PC-9 (cell line): ENCODE measurements at regions not wholly inside any gene's neighbourhood (a gene's known extent, or its start where the extent isn't known, plus 50 kb on each side); places are given as distances from the start of the nearest gene placed in this dataset.

Experiments used
- BruUV-seq: library from RNA; stranded (reverse); fragments of 400-500 nt; replicated peaks from 2 replicates; lab custom pipeline; 2021; lab: Mats Ljungman, UMichigan
- CTCF ChIA-PET: fragments of 300-600 bp; sonication (Branson Sonifier 250); formaldehyde crosslinking; loops from one replicate; lab custom pipeline; 2022; ENCODE audit warnings: antibody characterized with exemption; lab: Charles Lee
- POLR2A ChIA-PET: fragments of 300-600 bp; sonication (Branson Sonifier 250); formaldehyde crosslinking; loops from one replicate; lab custom pipeline; 2022; ENCODE audit warnings: antibody characterized with exemption; ENCODE audit not compliant: unreplicated experiment; lab: Charles Lee
- DNase-seq, 2 experiments: peaks; one replicate each; pipeline versions ENCODE4 v3.0.0 to v3.0.0-alpha.2; 2015 to 2022; ENCODE audit warnings: mixed read lengths in 1 of 2
- H2AFZ ChIP-seq: fragments of 200-600 bp; sonication (generic); 2 replicates; pipeline ENCODE4 v1.8.1; 2017; ENCODE audit warnings: antibody characterized with exemption
- H3F3A ChIP-seq: fragments of 200-600 bp; sonication (generic); 2 replicates; pipeline ENCODE4 v1.8.1; 2017; ENCODE audit warnings: antibody characterized with exemption, mild to moderate bottlenecking, low read depth; ENCODE audit not compliant: insufficient read depth
- H3K27ac ChIP-seq: fragments of 200-600 bp; sonication (generic); 2 replicates; pipeline ENCODE4 v1.6.1; 2016; ENCODE audit warnings: mixed run types
- H3K27me3 ChIP-seq: fragments of 200-600 bp; sonication (generic); 2 replicates; pipeline ENCODE4 v1.6.1; 2016; ENCODE audit warnings: low read depth, mixed run types; ENCODE audit not compliant: insufficient read depth
- H3K36me3 ChIP-seq: fragments of 200-600 bp; sonication (generic); 2 replicates; pipeline ENCODE4 v1.6.1; 2016; ENCODE audit warnings: low read depth, mixed run types
- H3K4me1 ChIP-seq: fragments of 200-600 bp; sonication (generic); replicated peaks from 2 replicates; pipeline ENCODE4 v1.6.1; 2016; ENCODE audit warnings: mixed run types; ENCODE audit not compliant: insufficient read depth
- H3K4me2 ChIP-seq: fragments of 200-600 bp; sonication (generic); 2 replicates; pipeline ENCODE4 v1.6.1; 2017; ENCODE audit warnings: mixed run types
- H3K4me3 ChIP-seq: fragments of 200-600 bp; sonication (generic); 2 replicates; pipeline ENCODE4 v1.6.1; 2016; ENCODE audit warnings: mixed run types
- H3K79me2 ChIP-seq: fragments of 200-600 bp; sonication (generic); 2 replicates; pipeline ENCODE4 v1.6.1; 2017; ENCODE audit warnings: low read depth, mixed run types
- H3K9me2 ChIP-seq: fragments of 200-600 bp; sonication (generic); 2 replicates; pipeline ENCODE4 v1.8.1; 2017; ENCODE audit warnings: mild to moderate bottlenecking; ENCODE audit not compliant: insufficient read depth
- H3K9me3 ChIP-seq: fragments of 200-600 bp; sonication (generic); 2 replicates; pipeline ENCODE4 v1.8.1; 2016; ENCODE audit warnings: low read depth; ENCODE audit not compliant: insufficient read depth
- H4K20me1 ChIP-seq: fragments of 200-600 bp; sonication (generic); 2 replicates; pipeline ENCODE4 v1.8.1; 2017; ENCODE audit not compliant: insufficient read depth
- EZH2 ChIP-seq: fragments of 200-600 bp; sonication (generic); IDR thresholded peaks from 2 replicates; pipeline ENCODE4 v1.8.0; 2017; ENCODE audit warnings: antibody characterized with exemption, low read depth
- intact Hi-C: fragments of 100-400 bp; cut with micrococcal nuclease; formaldehyde crosslinking; loops from one replicate; pipeline ENCODE4 v1.10.0; 2022; ENCODE audit not compliant: unreplicated experiment
- TF ChIP-seq, protein P1 (sequence below): fragments of 200-600 bp; sonication (generic); conservative IDR thresholded peaks from 2 replicates; pipeline ENCODE4 v1.6.1; 2017; ENCODE audit warnings: mixed run types, antibody characterized with exemption, mild to moderate bottlenecking, moderate library complexity

DNA sequence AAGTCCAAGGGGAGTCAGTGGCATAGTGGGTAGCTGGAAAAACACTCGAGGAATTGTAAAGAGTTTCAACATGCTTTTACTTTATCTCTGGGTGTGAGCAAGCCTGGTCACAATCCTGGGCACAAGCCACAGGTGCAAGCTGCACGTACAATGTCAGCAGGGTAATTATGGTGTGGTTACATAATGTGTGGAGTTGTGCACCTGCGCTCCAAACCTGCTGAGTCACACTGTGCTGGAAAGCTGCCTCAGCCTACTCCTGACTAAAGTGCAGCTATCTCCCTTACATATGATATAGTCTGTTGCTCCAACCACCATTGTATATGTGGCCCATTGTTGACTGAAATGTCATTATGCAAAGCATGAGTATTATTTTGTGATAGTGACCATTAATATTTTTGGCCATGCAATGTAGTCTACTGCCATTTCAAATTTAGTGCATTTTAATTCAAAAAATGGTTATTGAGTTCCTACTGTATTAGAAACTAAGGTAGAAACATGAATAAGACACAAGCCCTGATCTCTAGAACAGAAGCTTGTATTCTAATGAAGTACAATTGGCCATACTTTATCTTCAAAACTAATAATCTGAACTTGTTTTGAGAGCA is 160.9 kb upstream of the SLC30A5 start:
- H3K36me3 ChIP-seq = no peaks in the 10 kb centered on the region
- no peaks in the 10 kb centered on the region for H3K4me1 ChIP-seq
- no peaks in the 10 kb centered on the region for H3K27me3 ChIP-seq
- CTCF ChIA-PET = no interaction called here
- DNase-seq = no peak
- POLR2A ChIA-PET = no interaction called here
- intact Hi-C loops = no loop called here
- no peak for TF ChIP-seq EZH2
- TF ChIP-seq, protein P1, sequence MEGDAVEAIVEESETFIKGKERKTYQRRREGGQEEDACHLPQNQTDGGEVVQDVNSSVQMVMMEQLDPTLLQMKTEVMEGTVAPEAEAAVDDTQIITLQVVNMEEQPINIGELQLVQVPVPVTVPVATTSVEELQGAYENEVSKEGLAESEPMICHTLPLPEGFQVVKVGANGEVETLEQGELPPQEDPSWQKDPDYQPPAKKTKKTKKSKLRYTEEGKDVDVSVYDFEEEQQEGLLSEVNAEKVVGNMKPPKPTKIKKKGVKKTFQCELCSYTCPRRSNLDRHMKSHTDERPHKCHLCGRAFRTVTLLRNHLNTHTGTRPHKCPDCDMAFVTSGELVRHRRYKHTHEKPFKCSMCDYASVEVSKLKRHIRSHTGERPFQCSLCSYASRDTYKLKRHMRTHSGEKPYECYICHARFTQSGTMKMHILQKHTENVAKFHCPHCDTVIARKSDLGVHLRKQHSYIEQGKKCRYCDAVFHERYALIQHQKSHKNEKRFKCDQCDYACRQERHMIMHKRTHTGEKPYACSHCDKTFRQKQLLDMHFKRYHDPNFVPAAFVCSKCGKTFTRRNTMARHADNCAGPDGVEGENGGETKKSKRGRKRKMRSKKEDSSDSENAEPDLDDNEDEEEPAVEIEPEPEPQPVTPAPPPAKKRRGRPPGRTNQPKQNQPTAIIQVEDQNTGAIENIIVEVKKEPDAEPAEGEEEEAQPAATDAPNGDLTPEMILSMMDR = no peak
- no peaks in the 10 kb centered on the region for H4K20me1 ChIP-seq
- H2AFZ ChIP-seq = no peak overlapping the region
- H3K4me2 ChIP-seq = no peak overlapping the region
- H3K4me3 ChIP-seq = no peak overlapping the region
- no TSS peak for BruUV-seq
- no peak overlapping the region for H3K27ac ChIP-seq
- H3F3A ChIP-seq = no peaks in the 10 kb centered on the region
- 0 out of 2 replicates have a peak, but pooled peaks cover 5% of the 10 kb centered on the region for H3K9me3 ChIP-seq
- H3K9me2 ChIP-seq = no peaks in the 10 kb centered on the region
- no peaks in the 10 kb centered on the region for H3K79me2 ChIP-seq

DNA sequence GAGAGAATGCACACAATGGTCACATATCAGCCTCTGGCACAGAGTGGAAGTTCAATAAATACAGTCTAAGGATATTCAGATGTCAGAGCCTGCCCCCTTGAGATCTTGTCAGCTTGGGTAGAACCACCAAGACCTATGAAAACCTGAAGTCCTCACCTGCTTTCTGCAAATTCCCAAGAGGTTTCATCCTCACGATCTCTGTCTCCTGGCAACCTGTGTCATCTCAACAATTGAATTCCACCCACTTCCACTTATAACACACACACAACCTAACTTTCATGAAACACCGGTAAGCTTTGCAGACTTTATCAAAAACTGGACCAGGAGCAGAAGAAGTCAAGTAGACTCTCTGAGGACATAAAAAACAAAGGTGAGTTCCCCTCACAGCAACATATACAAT is 151.6 kb upstream of the SLC30A5 start:
- ChIA-PET CTCF (no interaction called here), POLR2A (no interaction called here)
- Histone ChIP-seq H3F3A (no peaks in the 10 kb centered on the region), H3K4me2 (no peak overlapping the region), H3K27ac (no peak overlapping the region), H3K9me3 (no peaks in the 10 kb centered on the region), H3K27me3 (0 out of 2 replicates have a peak, but pooled peaks cover under 1% of the 10 kb centered on the region), H3K4me3 (no peak overlapping the region), H4K20me1 (no peaks in the 10 kb centered on the region), H3K36me3 (no peaks in the 10 kb centered on the region), H3K79me2 (no peaks in the 10 kb centered on the region), H3K4me1 (no peaks in the 10 kb centered on the region), H2AFZ (no peak overlapping the region), H3K9me2 (no peaks in the 10 kb centered on the region)
- no TSS peak for BruUV-seq
- no peak for DNase-seq
- TF ChIP-seq, protein P1 = no peak
- intact Hi-C loops = no loop called here

DNA sequence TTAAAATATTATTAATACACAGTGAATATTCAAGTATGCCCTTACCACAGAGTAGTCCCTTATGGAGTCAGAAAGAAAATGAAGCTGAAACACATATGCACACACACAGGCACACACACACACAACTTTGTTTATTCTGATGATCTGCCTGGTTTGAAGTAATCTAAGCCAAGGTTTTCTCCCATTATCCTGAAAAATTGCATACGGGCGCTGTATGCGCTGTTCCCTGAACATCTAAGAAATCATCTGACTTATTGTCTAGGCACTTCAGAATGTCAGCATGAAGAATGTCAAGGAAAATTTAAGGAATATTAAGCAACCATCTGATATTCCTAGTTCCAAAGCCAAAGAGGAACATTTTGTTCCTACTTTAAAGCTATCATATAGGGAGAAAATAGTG is 147.1 kb upstream of the SLC30A5 start:
- TF ChIP-seq, protein P1 = no peak
- no peak for TF ChIP-seq EZH2
- no peak overlapping the region for H2AFZ ChIP-seq
- intact Hi-C loops = no loop called here
- H3F3A ChIP-seq = no peaks in the 10 kb centered on the region
- no peaks in the 10 kb centered on the region for H3K36me3 ChIP-seq
- H3K27me3 ChIP-seq = 0 out of 2 replicates have a peak, but pooled peaks cover 7% of the 10 kb centered on the region
- no peak for DNase-seq
- no peaks in the 10 kb centered on the region for H3K79me2 ChIP-seq
- no peaks in the 10 kb centered on the region for H4K20me1 ChIP-seq
- no peak overlapping the region for H3K4me3 ChIP-seq
- H3K9me2 ChIP-seq = no peaks in the 10 kb centered on the region
- H3K4me1 ChIP-seq = no peaks in the 10 kb centered on the region
- no peaks in the 10 kb centered on the region for H3K9me3 ChIP-seq
- BruUV-seq = no TSS peak
- POLR2A ChIA-PET = no interaction called here
- H3K27ac ChIP-seq = no peak overlapping the region
- no peak overlapping the region for H3K4me2 ChIP-seq
- CTCF ChIA-PET = no interaction called here
